ENCODE measurements at regions not wholly inside any gene's neighbourhood (a gene's known extent, or its start where the extent isn't known, plus 50 kb on each side); places are given as distances from the start of the nearest gene placed in this dataset.

DNA sequence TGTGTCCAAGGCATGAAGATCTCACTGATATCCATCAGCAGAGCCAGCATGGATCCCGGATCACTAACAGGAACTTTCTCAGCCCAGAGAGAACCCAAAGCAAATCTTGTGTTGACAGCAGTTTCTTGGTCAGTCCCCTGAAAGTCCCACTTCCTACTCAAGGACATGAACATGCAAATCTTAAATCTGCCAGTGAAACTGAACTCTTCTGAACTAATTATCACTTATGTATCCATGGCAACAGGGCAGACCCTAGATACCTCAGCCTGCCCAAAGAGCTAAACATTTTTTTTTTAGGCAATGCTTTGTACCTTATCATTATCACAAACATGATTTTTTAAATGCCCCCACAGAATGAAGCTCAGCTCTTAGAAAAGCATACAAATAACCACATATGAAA, 127.8 kb upstream of the DDX18 start:
- no peak for TF ChIP-seq EZH2 (IDR thresholded peaks at IDR 0.05; ENCODE audit: low read depth, unreplicated experiment)
- TF ChIP-seq, protein P1, sequence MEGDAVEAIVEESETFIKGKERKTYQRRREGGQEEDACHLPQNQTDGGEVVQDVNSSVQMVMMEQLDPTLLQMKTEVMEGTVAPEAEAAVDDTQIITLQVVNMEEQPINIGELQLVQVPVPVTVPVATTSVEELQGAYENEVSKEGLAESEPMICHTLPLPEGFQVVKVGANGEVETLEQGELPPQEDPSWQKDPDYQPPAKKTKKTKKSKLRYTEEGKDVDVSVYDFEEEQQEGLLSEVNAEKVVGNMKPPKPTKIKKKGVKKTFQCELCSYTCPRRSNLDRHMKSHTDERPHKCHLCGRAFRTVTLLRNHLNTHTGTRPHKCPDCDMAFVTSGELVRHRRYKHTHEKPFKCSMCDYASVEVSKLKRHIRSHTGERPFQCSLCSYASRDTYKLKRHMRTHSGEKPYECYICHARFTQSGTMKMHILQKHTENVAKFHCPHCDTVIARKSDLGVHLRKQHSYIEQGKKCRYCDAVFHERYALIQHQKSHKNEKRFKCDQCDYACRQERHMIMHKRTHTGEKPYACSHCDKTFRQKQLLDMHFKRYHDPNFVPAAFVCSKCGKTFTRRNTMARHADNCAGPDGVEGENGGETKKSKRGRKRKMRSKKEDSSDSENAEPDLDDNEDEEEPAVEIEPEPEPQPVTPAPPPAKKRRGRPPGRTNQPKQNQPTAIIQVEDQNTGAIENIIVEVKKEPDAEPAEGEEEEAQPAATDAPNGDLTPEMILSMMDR (conservative IDR thresholded peaks at IDR 0.05; ENCODE audit: low read depth in 2 of 2), result no peak
- TF ChIP-seq, protein P2, sequence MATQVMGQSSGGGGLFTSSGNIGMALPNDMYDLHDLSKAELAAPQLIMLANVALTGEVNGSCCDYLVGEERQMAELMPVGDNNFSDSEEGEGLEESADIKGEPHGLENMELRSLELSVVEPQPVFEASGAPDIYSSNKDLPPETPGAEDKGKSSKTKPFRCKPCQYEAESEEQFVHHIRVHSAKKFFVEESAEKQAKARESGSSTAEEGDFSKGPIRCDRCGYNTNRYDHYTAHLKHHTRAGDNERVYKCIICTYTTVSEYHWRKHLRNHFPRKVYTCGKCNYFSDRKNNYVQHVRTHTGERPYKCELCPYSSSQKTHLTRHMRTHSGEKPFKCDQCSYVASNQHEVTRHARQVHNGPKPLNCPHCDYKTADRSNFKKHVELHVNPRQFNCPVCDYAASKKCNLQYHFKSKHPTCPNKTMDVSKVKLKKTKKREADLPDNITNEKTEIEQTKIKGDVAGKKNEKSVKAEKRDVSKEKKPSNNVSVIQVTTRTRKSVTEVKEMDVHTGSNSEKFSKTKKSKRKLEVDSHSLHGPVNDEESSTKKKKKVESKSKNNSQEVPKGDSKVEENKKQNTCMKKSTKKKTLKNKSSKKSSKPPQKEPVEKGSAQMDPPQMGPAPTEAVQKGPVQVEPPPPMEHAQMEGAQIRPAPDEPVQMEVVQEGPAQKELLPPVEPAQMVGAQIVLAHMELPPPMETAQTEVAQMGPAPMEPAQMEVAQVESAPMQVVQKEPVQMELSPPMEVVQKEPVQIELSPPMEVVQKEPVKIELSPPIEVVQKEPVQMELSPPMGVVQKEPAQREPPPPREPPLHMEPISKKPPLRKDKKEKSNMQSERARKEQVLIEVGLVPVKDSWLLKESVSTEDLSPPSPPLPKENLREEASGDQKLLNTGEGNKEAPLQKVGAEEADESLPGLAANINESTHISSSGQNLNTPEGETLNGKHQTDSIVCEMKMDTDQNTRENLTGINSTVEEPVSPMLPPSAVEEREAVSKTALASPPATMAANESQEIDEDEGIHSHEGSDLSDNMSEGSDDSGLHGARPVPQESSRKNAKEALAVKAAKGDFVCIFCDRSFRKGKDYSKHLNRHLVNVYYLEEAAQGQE (IDR thresholded peaks at IDR 0.05; ENCODE audit: unreplicated experiment), result no peak
- no peak for TF ChIP-seq ZNF331 (CRISPR knock-in tag; IDR thresholded peaks at IDR 0.05; ENCODE audit: low read depth)
- no peak for TF ChIP-seq POLR2AphosphoS5 (IDR thresholded peaks at IDR 0.05; ENCODE audit: low read depth)
- TF ChIP-seq CREB1 (CRISPR knock-in tag; IDR thresholded peaks at IDR 0.05; ENCODE audit: low read depth), result no peak
- TF ChIP-seq EZH2phosphoT487 (IDR thresholded peaks at IDR 0.05; ENCODE audit: unreplicated experiment), result no peak
- no peak for TF ChIP-seq JUNB (IDR thresholded peaks at IDR 0.05; ENCODE audit: unreplicated experiment)
- no peak for TF ChIP-seq NANOG (IDR thresholded peaks at IDR 0.05; ENCODE audit: borderline replicate concordance)
- no peak for TF ChIP-seq ZNF114 (CRISPR knock-in tag; IDR thresholded peaks at IDR 0.05)
- TF ChIP-seq STAT1 (IDR thresholded peaks at IDR 0.05; ENCODE audit: unreplicated experiment), result no peak
- TF ChIP-seq, protein P3, sequence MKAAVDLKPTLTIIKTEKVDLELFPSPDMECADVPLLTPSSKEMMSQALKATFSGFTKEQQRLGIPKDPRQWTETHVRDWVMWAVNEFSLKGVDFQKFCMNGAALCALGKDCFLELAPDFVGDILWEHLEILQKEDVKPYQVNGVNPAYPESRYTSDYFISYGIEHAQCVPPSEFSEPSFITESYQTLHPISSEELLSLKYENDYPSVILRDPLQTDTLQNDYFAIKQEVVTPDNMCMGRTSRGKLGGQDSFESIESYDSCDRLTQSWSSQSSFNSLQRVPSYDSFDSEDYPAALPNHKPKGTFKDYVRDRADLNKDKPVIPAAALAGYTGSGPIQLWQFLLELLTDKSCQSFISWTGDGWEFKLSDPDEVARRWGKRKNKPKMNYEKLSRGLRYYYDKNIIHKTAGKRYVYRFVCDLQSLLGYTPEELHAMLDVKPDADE (IDR thresholded peaks at IDR 0.05), result no peak
